Kidney epithelial cell (primary cell): ENCODE measurements at regions not wholly inside any gene's neighbourhood (a gene's known extent, or its start where the extent isn't known, plus 50 kb on each side); places are given as distances from the start of the nearest gene placed in this dataset.
"Not testable (repeated sequence)": the region's sequence is repeated elsewhere in the genome, so short reads cannot be mapped to it uniquely, and the experiment has no call there.

ENCODE experiments used
- DNase-seq: peaks from one replicate; pipeline ENCODE4 v3.0.0-alpha.2; 2010; ENCODE audit warnings: low read depth
- H3K27me3 ChIP-seq: 2 replicates; pipeline ENCODE4 v1.6.0; 2011; ENCODE audit warnings: low read length; ENCODE audit not compliant: control insufficient read depth, insufficient read depth
- H3K36me3 ChIP-seq: 2 replicates; pipeline ENCODE4 v1.5.1; 2011; ENCODE audit warnings: low read length; ENCODE audit not compliant: control insufficient read depth, insufficient read depth
- H3K4me3 ChIP-seq: 2 replicates; pipeline ENCODE4 v1.5.1; 2011; ENCODE audit warnings: low read depth, mild to moderate bottlenecking, control low read depth, low read length
- CTCF ChIP-seq: IDR thresholded peaks from 2 replicates; pipeline ENCODE4 v1.5.1; 2011; ENCODE audit warnings: mild to moderate bottlenecking, moderate library complexity, low read length, control low read depth, inconsistent platforms; ENCODE audit not compliant: insufficient read depth, poor library complexity, severe bottlenecking

GRCh38 chr3:89912031-89912430 lies 804.6 kb downstream of the EPHA3 start:
- H3K4me3 ChIP-seq: no peak overlapping the region
- no peak for TF ChIP-seq CTCF
- H3K36me3 ChIP-seq: no peaks in the 10 kb centered on the region
- no peaks in the 10 kb centered on the region for H3K27me3 ChIP-seq
- no peak for DNase-seq

GRCh38 chr3:89923921-89924610 lies 816.6 kb downstream of the EPHA3 start:
- Histone ChIP-seq H3K4me3 (no peak overlapping the region), H3K36me3 (no peaks in the 10 kb centered on the region)
- no peak for TF ChIP-seq CTCF

GRCh38 chr3:89925976-89926375 lies 818.6 kb downstream of the EPHA3 start:
- Histone ChIP-seq H3K4me3 (no peak overlapping the region), H3K36me3 (no peaks in the 10 kb centered on the region), H3K27me3 (no peaks in the 10 kb centered on the region)
- DNase-seq: no peak
- no peak for TF ChIP-seq CTCF

More at GRCh38 chr3:89923921-89924610, 816.6 kb downstream of the EPHA3 start:
- no peak for DNase-seq
- no peaks in the 10 kb centered on the region for H3K27me3 ChIP-seq

GRCh38 chr3:89932882-89933281 lies 825.5 kb downstream of the EPHA3 start:
- H3K36me3 ChIP-seq: no peaks in the 10 kb centered on the region
- no peak for TF ChIP-seq CTCF
- DNase-seq: no peak
- H3K4me3 ChIP-seq: no peak overlapping the region
- H3K27me3 ChIP-seq: no peaks in the 10 kb centered on the region

GRCh38 chr3:89944461-89944860 lies 837.0 kb downstream of the EPHA3 start:
- not testable (repeated sequence) for DNase-seq, H3K27me3 ChIP-seq, H3K4me3 ChIP-seq, H3K36me3 ChIP-seq

- no peak for TF ChIP-seq CTCF
- no peak for DNase-seq
- Histone ChIP-seq H3K27me3 (no peaks in the 10 kb centered on the region), H3K4me3 (no peak overlapping the region), H3K36me3 (no peaks in the 10 kb centered on the region)
These were observed 839.5 kb downstream of the EPHA3 start for GRCh38 chr3:89946884-89947283.
